ENCODE measurements at regions not wholly inside any gene's neighbourhood (a gene's known extent, or its start where the extent isn't known, plus 50 kb on each side); places are given as distances from the start of the nearest gene placed in this dataset.

DNA sequence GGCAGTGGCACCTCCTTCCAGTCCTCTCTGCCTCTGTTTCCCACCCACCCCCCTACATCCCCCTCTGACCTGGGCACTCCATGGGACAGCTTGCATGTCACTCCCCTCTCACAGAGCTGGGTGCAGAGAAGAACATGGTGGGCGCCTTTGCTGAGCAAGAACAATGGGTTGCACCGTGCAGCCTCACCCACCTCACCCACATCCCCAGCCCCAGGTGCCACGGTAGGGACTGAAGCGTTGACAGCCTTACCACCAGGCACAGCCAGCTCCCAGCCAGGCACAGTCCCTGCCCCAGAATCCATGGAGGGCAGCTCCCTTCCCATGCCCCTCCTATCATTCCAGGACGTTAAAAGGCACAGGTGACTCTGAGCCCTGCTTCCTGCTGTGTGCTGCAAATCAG is 93.1 kb upstream of the VSTM2B start:
- Histone ChIP-seq H3K27ac (no peak overlapping the region), H3K4me3 (no peak overlapping the region), H3K9me3 (no peaks in the 10 kb centered on the region), H3K27me3 (peaks cover 0 to 25% (median 0%) of the 10 kb centered on the region in 7 donors), H3K4me1 (no peaks in the 10 kb centered on the region), H3K36me3 (no peaks in the 10 kb centered on the region)
- no peak for DNase-seq
- intact Hi-C loops (cut with DNase I): no loop called here
- peak in 1 of 8 donors; percentile 30 for ATAC-seq
- TF ChIP-seq, protein P1, sequence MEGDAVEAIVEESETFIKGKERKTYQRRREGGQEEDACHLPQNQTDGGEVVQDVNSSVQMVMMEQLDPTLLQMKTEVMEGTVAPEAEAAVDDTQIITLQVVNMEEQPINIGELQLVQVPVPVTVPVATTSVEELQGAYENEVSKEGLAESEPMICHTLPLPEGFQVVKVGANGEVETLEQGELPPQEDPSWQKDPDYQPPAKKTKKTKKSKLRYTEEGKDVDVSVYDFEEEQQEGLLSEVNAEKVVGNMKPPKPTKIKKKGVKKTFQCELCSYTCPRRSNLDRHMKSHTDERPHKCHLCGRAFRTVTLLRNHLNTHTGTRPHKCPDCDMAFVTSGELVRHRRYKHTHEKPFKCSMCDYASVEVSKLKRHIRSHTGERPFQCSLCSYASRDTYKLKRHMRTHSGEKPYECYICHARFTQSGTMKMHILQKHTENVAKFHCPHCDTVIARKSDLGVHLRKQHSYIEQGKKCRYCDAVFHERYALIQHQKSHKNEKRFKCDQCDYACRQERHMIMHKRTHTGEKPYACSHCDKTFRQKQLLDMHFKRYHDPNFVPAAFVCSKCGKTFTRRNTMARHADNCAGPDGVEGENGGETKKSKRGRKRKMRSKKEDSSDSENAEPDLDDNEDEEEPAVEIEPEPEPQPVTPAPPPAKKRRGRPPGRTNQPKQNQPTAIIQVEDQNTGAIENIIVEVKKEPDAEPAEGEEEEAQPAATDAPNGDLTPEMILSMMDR (IDR thresholded peaks at IDR 0.05): no peak
- 72 to 82% methylated on average over 5 of the region's 5 CpGs for WGBS, 2 donors

DNA sequence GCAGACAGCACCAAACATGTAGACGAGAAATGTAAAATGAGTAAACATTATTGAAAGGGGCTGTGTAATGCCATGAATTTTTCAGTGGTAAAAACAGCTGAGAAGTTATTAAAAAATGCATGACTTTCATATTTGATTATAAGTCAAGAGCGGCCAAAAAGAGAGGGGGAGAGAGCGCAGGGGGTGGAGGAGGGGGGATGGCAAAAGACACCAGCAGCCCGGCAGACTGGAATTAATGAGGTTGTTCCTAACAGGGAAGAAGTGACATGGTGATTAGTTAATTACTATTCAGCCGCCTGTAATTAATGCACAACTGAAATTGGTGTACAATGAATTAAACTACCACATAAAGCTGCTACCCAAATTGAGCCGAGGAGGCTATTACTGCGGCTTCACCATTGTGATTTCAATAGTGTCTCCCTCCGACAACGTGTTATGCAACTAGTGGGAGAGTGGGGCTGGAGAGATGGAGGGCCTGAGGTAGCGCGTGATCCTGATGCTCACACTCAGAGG is 89.1 kb upstream of the VSTM2B start:
- Histone ChIP-seq H3K4me3 (no peak overlapping the region), H3K4me1 (no peaks in the 10 kb centered on the region), H3K36me3 (no peaks in the 10 kb centered on the region), H3K9me3 (peaks cover 0 to 17% (median 0%) of the 10 kb centered on the region in 11 donors), H3K27me3 (peaks cover 0 to 22% (median 0%) of the 10 kb centered on the region in 7 donors), H3K27ac (no peak overlapping the region)
- TF ChIP-seq, protein P1 (IDR thresholded peaks at IDR 0.05): no peak
- 83 to 92% methylated on average over 11 of the region's 11 CpGs for WGBS, 2 donors
- no peak for DNase-seq
- intact Hi-C loops (cut with DNase I): no loop called here
- no peak for ATAC-seq

- Histone ChIP-seq H3K27me3 (peaks cover 0 to 5% (median 0%) of the 10 kb centered on the region in 7 donors), H3K4me3 (no peak overlapping the region), H3K9me3 (peaks cover 0 to 17% (median 0%) of the 10 kb centered on the region in 11 donors), H3K4me1 (no peaks in the 10 kb centered on the region), H3K36me3 (no peaks in the 10 kb centered on the region), H3K27ac (no peak overlapping the region)
- intact Hi-C loops (cut with DNase I): no loop called here
- ATAC-seq: no peak
- DNase-seq: no peak
- TF ChIP-seq, protein P1 (IDR thresholded peaks at IDR 0.05): no peak
Measured at GRCh38 chr19:29439021-29439420, 86.8 kb upstream of the VSTM2B start.

- ATAC-seq: no peak
- intact Hi-C loops (cut with DNase I): no loop called here
- TF ChIP-seq, protein P1 (IDR thresholded peaks at IDR 0.05): no peak
Measured at GRCh38 chr19:29439688-29440550, 85.9 kb upstream of the VSTM2B start.

More at GRCh38 chr19:29439688-29440550, 85.9 kb upstream of the VSTM2B start:
- Histone ChIP-seq H3K36me3 (no peaks in the 10 kb centered on the region), H3K4me3 (no peak overlapping the region), H3K4me1 (no peaks in the 10 kb centered on the region), H3K9me3 (peaks cover 0 to 17% (median 0%) of the 10 kb centered on the region in 11 donors), H3K27ac (no peak overlapping the region), H3K27me3 (peaks cover 0 to 8% (median 0%) of the 10 kb centered on the region in 7 donors)
- WGBS, 2 donors: 85 to 90% methylated on average over 34 of the region's 34 CpGs
- no peak for DNase-seq
